ENCODE measurements at regions not wholly inside any gene's neighbourhood (a gene's known extent, or its start where the extent isn't known, plus 50 kb on each side); places are given as distances from the start of the nearest gene placed in this dataset.

GRCh38 chr14:105933238-105933637 lies 406.9 kb downstream of the TMEM121 start:
- Histone ChIP-seq H3K27ac (ENCODE audit: low read depth, low read length) (no peak overlapping the region), H3K27me3 (ENCODE audit: insufficient read depth, low read length) (no peaks in the 10 kb centered on the region), H3K4me3 (ENCODE audit: insufficient read depth, low read depth, low read length) (no peak overlapping the region), H3K4me2 (ENCODE audit: low read length) (no peak overlapping the region), H2AFZ (ENCODE audit: low read depth, low read length) (no peak overlapping the region), H3K9me3 (ENCODE audit: insufficient read depth, low read depth, low read length) (peaks cover 16% of the 10 kb centered on the region), H4K20me1 (ENCODE audit: insufficient read depth, low read length) (no peaks in the 10 kb centered on the region), H3K9ac (ENCODE audit: low read length) (no peak overlapping the region), H3K36me3 (ENCODE audit: insufficient read depth, low read length) (no peaks in the 10 kb centered on the region), H3K79me2 (ENCODE audit: insufficient read depth, low read length) (no peaks in the 10 kb centered on the region), H3K4me1 (ENCODE audit: insufficient read depth, low read length) (no peaks in the 10 kb centered on the region)
- Mint-ChIP-seq H3K27me3 (ENCODE audit: low read depth, unreplicated experiment) (no peaks in the 10 kb centered on the region), H3K36me3 (ENCODE audit: low read depth, unreplicated experiment) (no peaks in the 10 kb centered on the region), H3K9me3 (ENCODE audit: unreplicated experiment) (peaks cover 9% of the 10 kb centered on the region), H3K4me3 (ENCODE audit: unreplicated experiment) (no peak overlapping the region), H3K27ac (ENCODE audit: unreplicated experiment) (no peak overlapping the region), H3K4me1 (ENCODE audit: low read depth, unreplicated experiment) (no peaks in the 10 kb centered on the region)
- DNase-seq (ENCODE audit: low read depth) = no peak
- TF ChIP-seq EZH2 (IDR thresholded peaks at IDR 0.05; ENCODE audit: insufficient read depth, low read length) (no peak), CTCF (IDR thresholded peaks at IDR 0.05; ENCODE audit: insufficient read depth, low read depth, low read length) (no peak)
- FAIRE-seq = no peak

DNA sequence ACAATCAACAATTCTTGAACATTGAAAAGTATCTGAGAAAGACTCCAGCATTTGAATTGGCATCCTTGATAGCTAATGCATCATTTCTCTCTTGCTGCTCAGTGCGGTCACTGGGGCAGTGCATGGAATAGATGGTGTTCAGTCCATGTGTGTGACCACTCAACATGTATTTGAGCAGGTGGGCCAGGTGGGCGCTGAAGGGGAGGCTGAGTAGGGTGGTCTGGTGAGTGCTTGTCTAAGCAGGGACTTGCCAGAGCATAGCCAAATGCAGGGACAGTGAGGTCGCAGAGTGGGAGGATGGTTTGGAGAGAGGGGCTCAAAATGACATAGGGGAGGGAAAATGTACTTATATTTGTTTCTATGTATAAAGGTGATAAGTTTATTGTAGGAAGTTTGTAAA lies 409.0 kb downstream of the TMEM121 start:
- H3K27ac Mint-ChIP-seq (ENCODE audit: unreplicated experiment) = no peak overlapping the region
- H3K9ac ChIP-seq (ENCODE audit: low read length) = no peak overlapping the region
- H3K4me1 Mint-ChIP-seq (ENCODE audit: low read depth, unreplicated experiment) = no peaks in the 10 kb centered on the region
- H3K4me3 Mint-ChIP-seq (ENCODE audit: unreplicated experiment) = no peak overlapping the region
- peaks cover 13% of the 10 kb centered on the region for H3K9me3 ChIP-seq (ENCODE audit: insufficient read depth, low read depth, low read length)
- H3K9me3 Mint-ChIP-seq (ENCODE audit: unreplicated experiment) = peaks cover 11% of the 10 kb centered on the region
- no peaks in the 10 kb centered on the region for H3K36me3 Mint-ChIP-seq (ENCODE audit: low read depth, unreplicated experiment)
- H3K4me2 ChIP-seq (ENCODE audit: low read length) = no peak overlapping the region
- no peak overlapping the region for H3K27ac ChIP-seq (ENCODE audit: low read depth, low read length)
- no peak overlapping the region for H2AFZ ChIP-seq (ENCODE audit: low read depth, low read length)
- TF ChIP-seq CTCF (IDR thresholded peaks at IDR 0.05; ENCODE audit: insufficient read depth, low read depth, low read length) = no peak
- no peak for TF ChIP-seq EZH2 (IDR thresholded peaks at IDR 0.05; ENCODE audit: insufficient read depth, low read length)
- no peak overlapping the region for H3K4me3 ChIP-seq (ENCODE audit: insufficient read depth, low read depth, low read length)
- no peaks in the 10 kb centered on the region for H4K20me1 ChIP-seq (ENCODE audit: insufficient read depth, low read length)
- H3K79me2 ChIP-seq (ENCODE audit: insufficient read depth, low read length) = no peaks in the 10 kb centered on the region
- H3K4me1 ChIP-seq (ENCODE audit: insufficient read depth, low read length) = no peaks in the 10 kb centered on the region
- H3K27me3 ChIP-seq (ENCODE audit: insufficient read depth, low read length) = no peaks in the 10 kb centered on the region
- FAIRE-seq (no peak), DNase-seq (ENCODE audit: low read depth) (no peak)
- no peaks in the 10 kb centered on the region for H3K36me3 ChIP-seq (ENCODE audit: insufficient read depth, low read length)
- H3K27me3 Mint-ChIP-seq (ENCODE audit: low read depth, unreplicated experiment) = no peaks in the 10 kb centered on the region

- peaks cover 20% of the 10 kb centered on the region for H3K9me3 ChIP-seq (ENCODE audit: insufficient read depth, low read depth, low read length)
- no peak overlapping the region for H3K4me3 ChIP-seq (ENCODE audit: insufficient read depth, low read depth, low read length)
- TF ChIP-seq EZH2 (IDR thresholded peaks at IDR 0.05; ENCODE audit: insufficient read depth, low read length) (no peak), CTCF (IDR thresholded peaks at IDR 0.05; ENCODE audit: insufficient read depth, low read depth, low read length) (no peak)
- no peaks in the 10 kb centered on the region for H3K4me1 Mint-ChIP-seq (ENCODE audit: low read depth, unreplicated experiment)
- H4K20me1 ChIP-seq (ENCODE audit: insufficient read depth, low read length) = no peaks in the 10 kb centered on the region
- H3K27me3 Mint-ChIP-seq (ENCODE audit: low read depth, unreplicated experiment) = no peaks in the 10 kb centered on the region
- peaks cover 10% of the 10 kb centered on the region for H3K9me3 Mint-ChIP-seq (ENCODE audit: unreplicated experiment)
- DNase-seq (ENCODE audit: low read depth) (no peak), FAIRE-seq (no peak)
- H3K9ac ChIP-seq (ENCODE audit: low read length) = no peak overlapping the region
- no peaks in the 10 kb centered on the region for H3K36me3 Mint-ChIP-seq (ENCODE audit: low read depth, unreplicated experiment)
- H3K27ac Mint-ChIP-seq (ENCODE audit: unreplicated experiment) = no peak overlapping the region
- no peaks in the 10 kb centered on the region for H3K36me3 ChIP-seq (ENCODE audit: insufficient read depth, low read length)
- H3K4me1 ChIP-seq (ENCODE audit: insufficient read depth, low read length) = no peaks in the 10 kb centered on the region
- no peak overlapping the region for H3K4me3 Mint-ChIP-seq (ENCODE audit: unreplicated experiment)
- H3K27ac ChIP-seq (ENCODE audit: low read depth, low read length) = no peak overlapping the region
- H3K79me2 ChIP-seq (ENCODE audit: insufficient read depth, low read length) = no peaks in the 10 kb centered on the region
- no peak overlapping the region for H2AFZ ChIP-seq (ENCODE audit: low read depth, low read length)
- H3K27me3 ChIP-seq (ENCODE audit: insufficient read depth, low read length) = no peaks in the 10 kb centered on the region
- no peak overlapping the region for H3K4me2 ChIP-seq (ENCODE audit: low read length)
Measured at GRCh38 chr14:105937253-105938054, 411.1 kb downstream of the TMEM121 start.
